Ecto neural progenitor cell (in vitro differentiated cells): ENCODE measurements at regions not wholly inside any gene's neighbourhood (a gene's known extent, or its start where the extent isn't known, plus 50 kb on each side); places are given as distances from the start of the nearest gene placed in this dataset.

ENCODE experiments used
- DNase-seq: peaks from one replicate; pipeline ENCODE4 v3.0.0-alpha.2; 2018; ENCODE audit warnings: low spot score

DNA sequence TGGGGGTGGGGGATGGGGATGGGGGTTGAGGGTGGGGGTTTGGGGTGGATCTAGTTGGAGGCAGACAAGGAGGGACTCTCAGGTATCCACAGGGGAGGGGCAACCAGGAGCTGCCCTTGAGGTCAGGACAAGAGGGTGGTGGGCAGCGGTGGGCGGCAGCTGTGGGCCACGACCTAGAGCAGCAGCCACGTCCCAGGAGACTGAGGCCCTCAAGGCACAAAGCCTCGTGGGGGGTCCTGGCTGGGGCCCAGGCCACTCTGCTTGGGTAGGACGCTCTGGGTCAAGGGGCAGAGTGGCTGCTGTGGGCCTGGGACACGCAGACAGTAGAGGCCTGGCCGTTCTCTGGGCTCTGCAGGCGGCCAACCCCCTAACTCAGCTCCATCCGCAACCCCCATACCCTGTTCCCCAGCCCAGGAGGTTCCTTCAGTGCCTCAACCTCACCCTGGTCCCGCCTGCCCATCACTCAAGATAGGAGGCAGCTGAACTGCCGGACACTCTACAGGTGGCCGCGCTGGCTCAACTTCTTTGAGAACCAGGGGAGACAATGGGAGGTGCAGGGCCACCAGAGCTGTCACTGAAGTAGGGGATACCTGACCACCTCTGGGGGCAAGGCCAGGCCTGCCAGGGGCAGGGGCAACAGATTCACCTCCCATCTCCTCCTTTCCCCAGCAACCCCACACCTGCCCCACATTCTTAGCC is 75.6 kb downstream of the ENGASE start:
- no peak for DNase-seq

DNA sequence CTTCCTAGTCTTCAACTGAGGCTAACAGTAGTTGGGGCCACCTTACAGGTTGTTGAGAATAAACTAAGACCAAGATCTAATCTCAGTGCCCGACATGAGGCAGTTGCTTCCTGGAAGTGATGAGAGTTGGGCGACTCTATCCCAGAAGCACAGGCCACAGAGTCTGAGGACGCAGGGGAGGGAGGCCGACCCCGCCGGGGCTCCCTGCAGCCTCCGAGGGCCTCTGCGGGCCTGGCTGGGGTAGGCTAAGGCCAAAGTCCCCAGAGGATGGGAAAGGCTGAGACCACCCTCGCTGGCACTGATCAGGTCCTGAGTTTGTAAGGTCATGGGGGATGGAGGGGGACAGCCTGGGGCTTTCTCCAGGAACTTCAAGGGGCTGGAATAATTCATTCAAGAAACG is 74.0 kb downstream of the ENGASE start:
- no peak for DNase-seq

DNA sequence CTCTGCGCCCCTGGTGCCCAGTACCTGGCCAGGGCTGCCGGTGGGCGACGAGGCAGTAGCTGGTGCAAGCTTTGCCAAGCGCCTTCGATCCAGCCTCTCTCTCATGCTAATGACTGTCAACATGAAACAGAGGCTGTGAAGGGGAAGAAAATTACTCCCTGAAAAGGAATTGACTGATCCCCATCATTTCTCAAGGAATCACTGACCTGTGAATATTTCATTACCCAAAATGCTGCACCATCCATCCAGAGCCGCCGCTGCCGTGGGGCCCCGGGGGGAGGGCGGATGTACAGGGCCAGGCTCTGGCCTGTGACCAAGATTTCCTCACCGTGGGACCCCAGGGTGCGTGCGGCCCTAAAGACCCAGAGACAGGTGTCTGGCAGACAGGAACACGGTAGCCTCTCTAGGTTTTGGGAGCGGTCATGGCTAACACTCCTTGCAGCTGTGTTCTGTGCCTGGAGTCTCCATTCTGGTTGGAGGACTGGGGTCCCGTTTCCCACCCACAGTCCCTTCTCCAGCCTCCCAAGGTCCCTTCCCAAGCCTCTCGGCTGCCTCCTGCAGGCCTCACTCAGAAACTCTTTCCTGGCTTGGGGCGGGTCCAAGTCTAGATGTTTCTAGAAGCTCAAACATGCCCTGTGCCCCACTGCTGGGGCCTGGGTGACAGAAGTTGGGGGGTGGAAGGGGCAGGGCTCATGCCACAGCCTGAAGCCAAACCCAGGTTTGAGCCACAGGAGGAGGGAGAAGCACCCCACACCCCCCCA is 73.3 kb downstream of the ENGASE start:
- DNase-seq = no peak

DNA sequence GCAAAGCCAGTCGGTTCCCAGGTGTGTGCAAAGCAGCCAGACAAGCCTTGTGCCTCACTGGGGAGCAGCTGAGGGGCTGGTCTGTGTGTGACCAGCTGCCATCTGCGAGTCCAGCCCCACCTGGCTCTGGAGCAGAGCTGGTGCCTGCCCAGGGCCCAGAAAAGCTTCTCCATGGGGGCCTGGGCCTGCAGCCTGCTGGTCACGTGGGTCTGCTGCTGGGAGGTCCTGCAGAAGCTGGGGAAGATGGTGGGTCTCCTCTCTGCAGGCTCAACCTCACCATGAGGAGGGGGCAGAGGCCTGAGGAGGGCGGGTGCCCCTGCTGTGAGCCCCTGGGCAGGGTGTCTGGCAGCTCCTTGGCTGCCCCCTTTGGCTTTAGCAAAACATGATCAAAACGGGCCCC is 71.9 kb downstream of the ENGASE start:
- no peak for DNase-seq

DNA sequence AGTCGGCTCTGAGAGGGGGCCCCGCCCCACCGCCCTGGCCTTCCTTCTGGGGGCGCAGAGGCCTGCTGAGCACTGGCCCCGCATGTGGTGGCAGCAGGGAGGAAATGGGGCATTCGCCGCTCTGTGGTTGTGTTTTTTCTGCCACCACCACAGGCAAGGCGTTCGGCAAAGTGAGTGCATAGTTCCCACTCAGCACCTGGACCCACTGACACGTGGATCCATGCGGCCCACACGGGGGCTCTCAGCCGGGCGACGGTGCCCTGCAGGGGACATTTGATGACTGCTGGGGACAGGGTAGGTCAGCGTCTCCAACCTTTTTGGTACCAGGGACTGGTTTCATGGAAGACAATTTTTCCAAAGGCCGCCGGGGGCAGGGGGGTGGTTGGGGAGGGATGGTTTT is 70.9 kb downstream of the ENGASE start:
- no peak for DNase-seq

DNA sequence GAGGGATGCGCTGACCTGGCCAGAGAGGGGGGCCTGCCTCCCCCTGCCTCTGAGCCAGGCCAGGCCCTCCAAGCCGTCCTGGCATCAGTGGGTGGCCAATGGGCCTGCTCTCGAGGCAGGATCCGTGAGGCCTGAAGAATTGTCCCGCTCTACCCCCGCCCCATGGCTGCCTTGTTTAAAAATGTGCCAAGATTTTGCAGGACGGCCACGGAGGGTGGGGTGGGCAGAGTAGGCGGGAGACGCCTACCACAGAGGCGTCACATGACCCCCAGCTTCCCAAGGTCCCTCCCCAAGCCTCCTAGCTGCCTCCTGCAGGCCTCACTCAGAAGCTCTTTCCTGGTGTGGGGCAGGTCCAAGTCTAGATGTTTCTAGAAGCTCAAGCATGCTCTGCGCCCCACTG is 69.5 kb downstream of the ENGASE start:
- DNase-seq = no peak

DNA sequence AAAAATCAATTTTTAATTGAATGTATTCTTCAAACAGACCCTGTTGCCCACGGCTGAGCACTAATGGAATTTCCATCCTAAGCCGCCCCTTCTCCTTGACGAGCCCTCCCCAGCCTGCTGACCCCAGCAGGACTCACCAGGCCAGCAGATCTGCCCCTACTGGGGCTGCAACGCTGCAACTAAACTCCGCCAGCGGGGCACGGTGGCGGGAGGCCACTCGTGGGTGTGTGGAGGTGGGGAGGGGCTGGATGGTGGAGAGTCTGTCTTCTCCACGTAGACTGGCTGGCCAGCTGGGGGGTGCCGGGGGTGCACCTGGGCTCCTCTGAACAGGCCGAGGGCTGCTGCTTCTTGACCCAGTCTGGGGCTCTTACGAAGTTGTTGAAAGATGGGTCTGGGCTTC is 67.8 kb downstream of the ENGASE start:
- DNase-seq = no peak

DNA sequence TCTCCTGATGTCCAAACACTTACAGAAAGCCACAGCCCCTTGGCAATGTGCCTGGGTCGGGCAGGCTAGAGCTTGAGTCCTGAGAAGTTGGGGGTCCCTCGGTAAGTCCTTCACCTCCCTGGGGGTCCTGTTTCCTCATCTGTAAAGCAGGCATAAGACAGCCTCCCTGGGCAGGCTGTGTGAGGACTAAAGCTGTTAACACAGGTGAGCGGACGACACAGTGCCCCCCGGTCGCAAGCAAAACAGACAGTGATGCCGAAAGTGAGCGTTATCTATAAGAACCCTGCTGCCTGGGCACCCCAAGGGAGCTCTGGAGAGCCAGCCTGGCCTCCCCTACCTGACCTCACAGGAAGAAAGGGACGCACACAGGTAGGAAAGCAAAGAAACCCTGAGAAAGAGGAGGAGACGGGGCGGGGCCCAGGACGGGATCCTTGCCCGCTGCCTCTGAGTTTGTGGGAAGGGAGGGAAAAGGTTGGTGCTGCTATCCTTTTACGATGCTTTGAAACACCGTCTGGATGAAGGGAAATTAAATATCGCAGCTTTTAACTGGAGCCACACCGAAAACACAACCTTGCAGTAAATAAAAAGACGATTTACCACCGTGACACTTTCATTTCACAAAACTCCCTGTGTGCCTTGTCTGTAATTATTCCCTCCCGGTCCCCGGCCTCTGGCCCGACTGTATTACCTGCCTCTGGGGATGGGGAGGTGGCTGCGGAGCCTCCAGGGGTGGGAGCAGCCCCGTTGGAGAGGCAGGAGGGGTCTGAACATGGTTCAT is 67.1 kb downstream of the ENGASE start:
- DNase-seq = no peak

DNA sequence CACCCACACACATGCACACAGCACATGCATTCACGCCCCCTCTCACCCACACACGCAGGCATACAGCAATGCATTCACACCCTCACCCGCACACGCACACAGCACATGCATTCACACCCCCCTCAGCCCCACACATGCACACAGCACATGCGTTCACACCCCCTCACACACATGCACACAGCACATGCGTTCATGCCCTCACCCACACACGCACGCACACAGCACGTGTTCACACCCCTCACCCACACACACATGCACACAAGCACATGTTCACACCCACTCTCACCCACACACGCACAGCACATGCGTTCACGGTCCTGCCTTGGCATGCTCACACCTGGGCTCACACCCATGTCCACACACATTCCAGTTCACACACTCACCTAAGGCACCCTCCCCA is 64.2 kb downstream of the ENGASE start:
- no peak for DNase-seq

DNA sequence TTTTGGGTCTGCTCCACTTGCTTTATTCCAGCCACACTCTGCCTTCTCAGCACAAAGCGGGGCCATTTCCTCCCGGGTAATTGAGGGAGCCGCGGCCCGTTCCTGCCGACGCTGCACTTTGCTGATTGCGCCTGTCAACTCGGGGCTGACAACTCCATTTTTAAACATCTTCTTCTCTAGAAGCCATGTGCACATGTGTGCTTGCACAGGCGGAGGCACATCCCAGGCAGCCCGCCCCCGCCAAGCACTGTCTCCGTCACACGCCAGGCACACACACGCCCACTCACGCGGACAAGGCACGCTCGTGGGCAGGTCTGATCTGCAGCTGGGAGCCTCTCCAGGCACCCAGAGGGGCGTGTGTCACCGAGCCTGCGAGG is 63.2 kb downstream of the ENGASE start:
- DNase-seq = no peak

DNA sequence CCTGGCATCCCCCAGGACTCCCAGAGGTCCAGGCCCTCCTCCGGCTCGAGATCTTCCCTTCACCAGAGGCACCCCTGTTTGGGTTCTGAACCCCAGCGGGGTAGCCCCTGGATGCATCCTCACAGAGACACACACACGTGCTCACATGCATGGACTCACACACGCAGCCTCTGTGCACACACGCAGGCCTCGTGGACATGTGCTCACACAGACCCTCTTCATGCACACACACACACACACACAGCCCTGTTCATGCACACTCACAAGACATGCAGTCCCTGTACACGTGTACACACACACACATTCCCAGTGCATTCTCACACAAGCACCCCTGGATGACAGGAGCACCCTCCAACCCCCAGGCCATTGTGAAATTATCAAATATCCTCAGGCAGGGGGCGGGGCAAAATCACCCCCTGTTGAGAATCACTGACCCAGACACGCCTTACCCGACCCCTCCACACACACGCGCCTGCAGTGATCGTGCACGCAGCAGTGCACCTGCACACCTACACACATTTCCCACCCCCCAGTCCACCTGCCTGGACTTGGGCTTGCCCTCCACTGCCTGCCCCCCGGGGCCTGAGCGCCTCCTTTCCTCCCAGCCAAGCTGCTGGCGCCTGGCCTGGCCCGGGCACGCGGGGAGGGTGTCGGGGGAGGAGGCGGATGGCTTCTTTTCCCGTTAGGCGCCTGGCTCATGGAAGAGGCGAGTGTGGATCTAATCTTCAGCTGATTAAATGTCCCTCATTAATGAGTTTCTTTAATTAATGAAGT is 62.6 kb downstream of the ENGASE start:
- no peak for DNase-seq

DNA sequence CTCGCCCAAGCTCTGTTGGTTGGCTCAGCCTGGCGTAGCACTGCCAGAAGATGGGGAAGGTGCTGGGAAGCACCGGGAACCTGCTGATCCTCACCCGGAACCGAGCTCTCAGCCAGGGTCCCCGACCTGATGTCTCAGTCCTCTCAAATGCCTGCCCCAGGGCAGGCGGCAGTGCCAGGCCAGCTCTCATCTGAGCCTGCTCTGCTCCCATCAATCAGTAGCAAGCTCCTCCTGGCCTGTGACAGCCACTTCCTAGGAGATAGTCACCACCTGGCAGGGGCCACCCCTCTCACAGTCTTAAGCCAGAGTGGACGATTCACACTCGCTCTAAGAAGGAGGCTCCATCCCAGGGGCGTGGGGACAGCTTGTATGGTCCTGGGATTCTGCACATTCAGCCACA is 62.0 kb downstream of the ENGASE start:
- no peak for DNase-seq
